HG03469 (cell line): ENCODE measurements at regions not wholly inside any gene's neighbourhood (a gene's known extent, or its start where the extent isn't known, plus 50 kb on each side); places are given as distances from the start of the nearest gene placed in this dataset.
"Not testable (repeated sequence)": the region's sequence is repeated elsewhere in the genome, so short reads cannot be mapped to it uniquely, and the experiment has no call there.

Experiments used
- ATAC-seq: cut with Tn5 transposase; IDR thresholded peaks from one replicate; pipeline ENCODE4 v1.9.1; 2021; ENCODE audit warnings: mild to moderate bottlenecking, moderate library complexity, moderate number of reproducible peaks; ENCODE audit not compliant: unreplicated experiment

DNA sequence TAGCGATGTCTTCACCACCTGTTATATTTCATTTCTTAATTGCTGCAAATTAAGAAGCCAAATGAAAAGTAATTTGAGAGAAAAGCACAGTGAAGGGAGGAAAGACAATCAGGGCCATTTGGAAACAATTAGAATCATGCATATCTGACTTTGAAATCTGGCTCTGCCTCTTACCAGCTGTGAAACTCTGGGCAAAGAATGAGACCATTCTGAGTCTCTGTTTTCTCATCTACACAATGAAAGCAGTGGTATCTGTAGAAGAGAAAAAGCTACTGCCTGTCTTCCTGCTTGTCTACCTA is 334.5 kb upstream of the CYRIA start:
- no peak for ATAC-seq

DNA sequence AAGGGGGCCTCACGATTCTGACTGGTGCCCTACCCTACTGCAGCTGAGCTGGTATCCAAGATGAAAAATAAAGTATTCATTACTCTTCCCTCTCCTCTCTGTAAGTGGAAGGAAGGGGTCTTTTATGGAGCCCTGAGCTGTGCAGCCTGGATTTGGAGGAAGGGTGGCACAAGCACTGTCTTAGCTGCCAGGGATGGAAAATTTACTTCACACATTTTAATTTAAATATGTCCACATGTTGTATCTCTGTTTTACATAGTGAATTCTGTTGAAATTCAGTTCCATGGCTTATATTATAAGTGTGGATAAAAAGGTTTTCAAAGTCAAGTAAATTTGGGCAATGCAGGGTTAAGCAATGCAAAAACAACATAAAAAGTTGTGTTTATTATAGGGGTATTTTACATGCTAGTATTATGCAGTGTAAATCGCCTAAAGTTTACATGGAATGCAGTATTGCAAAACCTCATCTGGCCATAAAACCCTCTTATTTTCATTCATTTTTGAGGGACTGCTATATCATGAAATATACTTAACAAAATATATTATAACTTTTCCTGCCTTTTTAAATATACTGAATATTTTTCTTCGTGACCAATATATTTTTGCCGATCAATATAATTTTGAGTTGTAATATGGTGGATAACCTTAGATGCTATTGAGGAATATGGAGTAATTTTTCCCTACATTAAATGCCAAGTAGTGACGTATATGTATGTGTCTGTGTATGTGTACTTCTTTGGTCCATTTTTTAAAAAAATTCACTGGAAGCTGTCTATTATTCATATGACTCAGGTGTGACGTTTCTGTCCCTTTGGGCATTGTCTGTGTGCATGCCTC is 333.9 kb upstream of the CYRIA start:
- no peak for ATAC-seq

DNA sequence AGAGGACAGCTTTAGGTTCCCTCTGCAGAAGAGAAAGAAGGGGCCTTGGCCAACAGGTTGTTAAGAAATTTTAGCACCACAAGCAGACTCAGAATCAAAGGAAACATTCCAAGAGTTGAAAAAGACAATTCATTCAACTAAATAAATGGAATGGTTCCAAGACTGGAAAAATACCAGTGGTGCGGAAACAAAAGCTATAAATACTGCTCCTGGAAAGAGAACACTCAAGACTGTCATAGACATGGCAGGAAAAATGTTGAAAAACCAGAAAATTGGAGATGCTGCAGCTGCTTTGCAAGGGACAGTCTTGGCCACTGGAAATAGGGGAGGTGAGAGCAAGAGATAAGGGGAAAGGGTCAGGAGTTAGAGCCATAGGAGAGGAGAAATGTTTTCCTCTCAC is 312.7 kb upstream of the CYRIA start:
- no peak for ATAC-seq

DNA sequence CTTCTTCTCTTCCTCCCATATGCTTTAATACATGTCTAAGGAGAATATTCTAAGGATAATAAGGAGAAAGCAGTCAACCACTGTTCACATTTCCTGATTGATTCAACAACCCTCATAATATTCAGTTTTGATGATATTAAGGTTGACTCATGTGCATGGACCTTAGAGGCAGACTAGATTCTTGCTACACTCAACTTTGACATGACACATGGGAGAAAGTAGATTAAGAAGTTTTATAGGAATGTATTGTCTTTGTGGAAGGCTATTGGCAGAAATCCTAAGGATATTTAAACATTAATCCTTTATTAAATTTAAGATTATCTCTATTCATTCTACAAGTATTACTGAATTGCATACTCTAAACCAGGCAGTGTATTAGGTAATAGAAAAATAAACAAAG is 309.1 kb upstream of the CYRIA start:
- ATAC-seq: no peak

DNA sequence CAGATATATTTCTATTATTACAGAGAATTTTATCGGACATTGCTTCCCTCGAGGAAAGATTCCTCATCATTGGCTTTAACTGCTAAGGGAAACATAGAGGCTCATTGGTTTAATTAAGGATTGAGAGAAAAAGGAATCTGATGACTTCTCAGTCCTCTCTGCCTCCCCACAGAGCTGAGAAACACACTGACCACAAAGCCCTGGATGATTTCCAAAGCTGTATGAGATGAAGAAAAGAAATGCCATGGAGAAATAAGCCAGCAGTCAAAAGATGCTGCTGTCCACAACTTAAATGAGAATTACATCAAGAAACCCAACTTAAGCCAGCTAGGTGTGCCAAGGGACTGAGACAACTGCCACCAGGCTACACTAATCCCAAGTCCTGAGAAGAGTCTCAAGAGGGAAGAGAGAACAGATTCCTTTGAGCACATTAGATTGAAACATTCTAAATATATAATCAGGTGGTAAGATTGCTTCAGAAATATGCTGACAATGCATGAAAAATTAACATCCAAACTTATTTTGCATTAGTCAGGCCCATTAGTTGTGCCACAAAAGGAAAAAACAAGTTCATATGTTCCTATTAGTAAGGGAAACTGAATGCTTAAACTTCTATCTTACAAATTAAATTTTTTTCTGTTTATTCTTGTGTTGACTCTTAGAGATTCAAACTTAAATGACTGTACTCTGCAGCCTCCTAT is 308.1 kb upstream of the CYRIA start:
- ATAC-seq: no peak

DNA sequence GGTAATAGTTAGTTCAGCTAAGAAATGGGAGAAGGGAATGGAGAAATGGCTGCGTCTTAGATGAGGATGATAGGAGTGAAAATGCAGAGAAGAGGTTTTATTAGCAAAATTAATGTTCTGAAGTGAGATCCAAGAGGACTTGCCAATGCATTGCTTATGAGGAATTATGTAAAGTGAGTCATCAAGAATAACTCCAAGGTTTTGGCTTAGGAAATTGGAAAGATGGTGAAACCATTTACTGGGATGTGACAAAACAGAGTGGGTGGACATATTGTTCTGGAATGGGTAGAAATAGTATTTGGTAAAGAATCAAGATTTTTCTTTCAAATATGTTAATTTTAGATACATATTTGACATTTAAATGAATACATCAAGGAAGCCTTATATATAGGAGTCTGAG is 306.6 kb upstream of the CYRIA start:
- ATAC-seq: no peak

DNA sequence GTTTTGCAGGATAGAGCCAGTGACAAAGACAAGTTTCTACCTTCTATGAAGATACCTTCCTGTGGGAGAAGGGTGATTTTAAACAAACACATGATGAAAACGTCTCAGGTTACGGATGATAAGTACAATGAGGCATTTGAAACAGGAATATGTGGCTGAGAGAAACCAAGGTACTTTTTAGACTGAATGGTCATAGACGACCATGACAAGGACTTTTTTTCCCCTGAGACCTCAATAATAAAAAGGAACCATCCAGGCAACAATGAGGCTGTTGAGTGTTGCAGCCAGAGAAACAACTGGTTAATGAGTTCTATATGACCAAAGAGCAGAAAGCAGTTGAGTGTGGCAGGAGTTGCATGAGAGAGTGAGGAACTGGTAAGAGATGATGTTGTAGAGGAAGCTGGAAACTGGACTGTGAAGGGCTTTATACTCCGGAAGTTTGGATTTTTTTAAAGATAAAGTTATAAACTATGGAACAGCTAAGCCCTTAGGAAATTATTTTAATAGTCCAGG is 306.1 kb upstream of the CYRIA start:
- no peak for ATAC-seq

DNA sequence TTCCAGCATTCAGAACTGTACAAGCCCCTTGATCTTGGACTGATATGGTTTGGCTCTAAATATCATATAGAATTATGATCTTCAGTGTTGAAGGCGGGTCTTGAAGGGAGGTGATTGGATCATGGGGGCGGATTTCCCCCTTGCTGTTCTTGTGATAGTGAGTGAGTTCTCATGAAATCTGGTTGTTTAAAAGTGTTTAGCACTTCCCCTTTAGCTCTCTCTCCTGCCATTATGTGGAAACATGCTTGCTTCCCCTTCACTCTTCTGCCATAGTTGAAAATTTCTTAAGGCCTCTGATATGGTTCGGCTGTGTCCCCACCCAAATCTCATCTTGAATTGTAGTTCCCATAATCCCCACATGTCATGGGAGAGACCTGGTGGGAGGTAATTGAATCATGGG is 305.3 kb upstream of the CYRIA start:
- ATAC-seq: not testable (repeated sequence)

DNA sequence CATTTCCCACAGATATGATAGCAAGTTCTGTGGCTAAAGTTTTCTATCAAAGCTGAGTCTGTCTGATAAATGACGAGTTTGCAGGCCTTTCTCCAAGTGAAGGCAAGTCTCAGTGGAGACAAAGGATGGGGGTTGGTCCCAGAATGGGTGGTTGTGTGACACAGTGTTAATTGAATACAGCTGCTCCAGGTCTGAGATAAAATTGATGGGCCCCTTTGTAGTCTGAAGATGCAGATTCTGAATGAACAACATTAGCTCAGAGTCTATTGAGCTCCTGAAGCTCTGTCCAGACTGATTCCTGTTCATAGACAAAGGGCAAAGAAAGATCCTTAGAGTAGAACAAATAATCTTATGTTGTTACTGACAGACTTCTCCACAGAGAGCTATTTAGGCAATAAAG is 296.9 kb upstream of the CYRIA start:
- ATAC-seq: no peak

DNA sequence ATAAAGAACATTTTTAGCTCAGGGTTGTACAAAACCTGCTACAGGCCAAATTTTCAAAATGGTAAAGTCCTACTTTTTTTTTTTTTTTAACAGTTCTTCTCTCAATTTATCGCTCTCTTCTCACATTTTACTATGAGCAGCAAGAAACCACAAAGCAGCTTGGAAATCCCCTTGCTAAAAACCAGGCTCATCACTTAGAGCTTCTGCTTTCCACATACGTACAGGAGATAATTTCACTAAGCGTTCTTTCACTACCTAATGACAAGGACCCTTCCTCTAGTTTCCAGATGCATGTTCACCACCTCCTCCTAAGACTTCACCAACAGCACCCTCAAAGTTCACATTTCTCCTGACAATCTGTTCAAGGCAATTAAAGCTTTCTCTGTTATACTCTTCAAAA is 294.9 kb upstream of the CYRIA start:
- ATAC-seq: peak; percentile 65

DNA sequence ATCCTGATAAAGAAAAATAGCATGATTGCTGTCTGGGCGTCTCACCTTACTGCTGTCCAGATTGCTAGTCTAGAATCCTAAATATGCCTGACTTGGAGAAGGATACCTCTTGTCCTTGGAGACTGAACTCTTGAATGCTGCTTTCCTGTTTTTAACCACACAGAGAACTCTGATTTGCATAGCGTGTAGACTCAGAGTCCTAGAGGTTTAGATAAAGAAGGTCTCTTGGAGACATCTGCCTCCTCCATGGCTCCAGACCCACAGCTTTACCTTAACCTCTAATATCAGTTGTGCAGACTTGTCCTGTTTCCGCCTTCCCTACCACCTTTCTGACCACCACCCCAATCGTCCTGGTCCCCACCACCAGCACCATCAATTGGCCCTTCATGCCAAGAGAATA is 292.6 kb upstream of the CYRIA start:
- ATAC-seq: no peak

DNA sequence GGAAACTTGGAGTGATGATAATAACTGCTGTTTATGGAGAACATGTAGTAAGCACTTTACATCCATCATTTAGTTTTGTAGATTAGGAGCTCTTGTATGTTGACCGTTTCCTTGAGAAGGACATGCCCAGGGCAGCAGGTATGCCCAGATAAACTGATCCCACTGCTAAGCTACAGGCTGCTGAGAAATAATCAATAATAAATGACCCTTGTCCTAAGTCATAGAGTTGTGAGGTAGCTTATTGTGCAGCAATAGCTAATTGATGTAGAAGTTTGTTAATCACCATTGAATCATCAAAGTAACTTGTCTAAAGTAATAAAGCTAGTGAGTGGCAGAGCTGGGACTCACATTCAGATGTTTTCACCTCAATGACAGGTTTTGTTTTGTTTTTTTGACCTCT is 287.2 kb upstream of the CYRIA start:
- ATAC-seq: no peak

DNA sequence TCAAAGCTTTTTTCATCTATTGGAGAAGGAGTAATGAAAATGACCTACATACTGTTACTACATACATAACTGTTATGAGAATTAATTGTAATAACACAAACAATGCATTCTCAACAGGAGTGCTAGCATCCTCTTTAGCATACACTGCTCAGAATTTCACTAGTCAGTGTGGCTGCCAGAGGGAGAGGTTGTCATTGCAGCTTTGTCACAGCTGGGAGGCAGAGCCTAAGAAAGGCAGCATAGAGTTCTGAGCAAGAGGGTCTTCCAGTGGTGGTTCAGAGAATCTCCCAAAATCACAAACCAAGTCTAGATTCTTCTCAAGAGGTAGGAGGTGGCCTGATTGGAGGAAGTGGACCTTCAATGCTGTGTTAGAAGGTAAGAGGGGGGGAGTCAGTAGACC is 286.7 kb upstream of the CYRIA start:
- no peak for ATAC-seq

DNA sequence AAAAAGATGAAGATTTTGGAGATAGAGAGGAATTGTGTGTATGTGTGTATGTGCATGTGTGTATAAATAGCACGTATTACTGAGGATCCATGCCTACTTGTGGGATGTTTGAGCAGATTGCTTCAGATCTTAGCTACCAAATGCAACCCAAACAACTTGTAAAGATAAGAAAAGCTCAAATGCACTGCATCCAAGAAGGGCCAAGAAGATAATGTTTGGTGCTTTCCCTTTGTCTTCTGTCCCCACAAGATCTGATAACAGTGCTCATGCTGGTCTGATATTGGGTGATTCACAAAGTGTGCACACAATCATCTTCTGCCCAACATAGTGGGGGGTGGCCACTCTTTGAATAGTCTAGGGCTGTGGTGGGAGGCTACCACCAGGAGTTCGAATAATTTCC is 284.8 kb upstream of the CYRIA start:
- no peak for ATAC-seq

DNA sequence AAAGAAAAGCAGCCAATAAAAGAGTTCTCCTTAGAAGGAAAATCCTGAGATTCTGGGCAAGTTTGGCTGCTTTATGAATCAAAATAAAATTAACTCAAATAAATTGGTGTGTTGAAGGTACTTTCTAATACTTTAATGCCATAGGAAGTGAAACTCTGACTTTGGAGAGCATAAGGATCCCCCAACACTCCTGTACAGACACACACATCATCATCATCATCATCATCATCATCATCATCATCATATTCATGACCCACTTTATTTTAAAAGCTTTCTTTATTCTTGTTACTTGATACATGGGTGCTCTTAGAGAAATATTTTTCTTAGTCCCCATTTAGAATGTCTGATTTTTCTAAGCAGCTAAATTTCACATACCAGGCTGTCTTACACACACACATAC is 283.1 kb upstream of the CYRIA start:
- no peak for ATAC-seq

DNA sequence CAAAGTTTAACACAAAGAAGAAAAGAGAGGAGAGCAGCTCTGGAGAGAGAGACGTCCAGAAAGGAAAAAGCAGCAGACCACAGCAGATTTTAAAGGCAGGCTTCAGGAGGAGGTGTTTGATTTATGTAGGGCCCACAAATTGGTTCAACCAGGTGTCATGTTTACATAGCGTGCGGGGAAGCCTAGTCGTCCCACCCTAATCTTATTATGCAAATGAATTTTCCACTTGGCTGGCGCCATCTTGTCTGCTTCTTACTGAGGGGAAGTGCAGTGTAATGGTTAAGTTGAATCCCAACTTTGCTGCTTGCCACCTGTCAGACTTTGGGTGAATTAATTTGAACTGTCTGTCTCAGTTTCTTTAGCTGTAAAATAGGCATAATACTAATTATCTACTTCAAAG is 282.4 kb upstream of the CYRIA start:
- peak; percentile 54 for ATAC-seq

DNA sequence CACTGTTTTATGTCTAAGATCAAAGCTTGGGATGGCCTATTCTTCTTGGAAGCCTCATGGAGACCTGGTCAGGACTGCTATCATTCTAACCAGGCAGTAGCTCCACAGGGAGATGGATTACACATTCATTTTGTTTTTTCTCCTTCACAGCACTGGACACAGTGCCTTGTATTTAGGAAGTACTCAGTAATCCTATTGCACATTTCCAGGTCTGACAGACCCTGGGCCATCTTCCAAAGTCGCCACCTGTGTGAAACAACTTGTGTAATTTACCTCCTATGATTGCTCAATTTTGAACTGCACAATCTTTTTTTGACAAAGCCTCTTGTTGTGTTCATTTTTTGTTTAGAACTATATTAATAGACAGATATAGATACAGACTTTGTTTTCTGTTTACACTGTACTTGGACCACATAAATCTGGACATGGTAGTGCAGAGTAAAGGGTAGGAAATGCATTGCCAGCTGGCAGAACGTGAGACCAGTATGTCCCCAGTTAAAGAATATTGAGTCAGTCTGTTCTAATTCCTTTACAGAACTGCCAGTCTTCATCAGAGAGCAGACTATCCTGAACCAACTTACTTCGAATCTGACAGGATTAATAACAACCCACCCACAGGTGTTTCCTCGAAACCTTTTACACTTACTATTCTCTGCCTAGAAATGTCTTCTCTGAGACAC is 277.8 kb upstream of the CYRIA start:
- no peak for ATAC-seq

DNA sequence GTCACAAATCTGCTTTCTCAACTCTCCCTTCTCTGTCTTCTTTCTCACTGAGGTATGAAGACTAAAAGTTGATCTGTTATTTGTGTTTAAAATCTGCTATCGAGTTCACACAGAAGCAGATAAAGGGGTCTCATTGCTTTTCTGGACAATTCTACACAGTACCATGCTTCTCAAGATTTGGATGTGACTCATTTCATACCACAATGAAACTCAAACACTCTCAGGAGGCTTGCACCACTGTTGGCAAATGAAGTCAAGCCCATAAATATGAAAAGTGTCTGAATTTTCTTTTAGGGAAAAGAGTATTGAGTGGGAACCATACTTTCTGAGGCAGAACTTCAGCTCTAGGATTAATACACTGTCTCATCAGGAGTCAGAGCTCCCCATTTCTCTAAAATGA is 274.6 kb upstream of the CYRIA start:
- ATAC-seq: no peak

DNA sequence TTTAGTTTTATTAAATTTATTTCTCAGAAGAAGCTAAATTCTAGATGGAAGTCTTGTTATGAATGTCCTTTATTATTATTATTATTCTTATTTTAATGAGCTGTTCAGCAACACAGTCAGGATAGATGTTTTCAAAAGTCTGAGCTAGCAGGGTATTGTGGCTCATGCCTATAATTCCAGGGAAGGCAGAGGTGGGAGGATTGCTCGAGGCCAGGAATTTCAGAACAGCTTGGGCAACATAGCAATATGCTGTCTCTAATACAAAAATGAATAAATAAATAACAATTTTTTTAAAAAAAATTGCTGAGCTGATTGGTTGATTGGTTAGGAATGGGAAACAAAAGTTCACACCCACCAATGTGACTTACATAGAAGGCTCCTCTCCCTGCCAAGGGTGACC is 274.1 kb upstream of the CYRIA start:
- ATAC-seq: no peak

DNA sequence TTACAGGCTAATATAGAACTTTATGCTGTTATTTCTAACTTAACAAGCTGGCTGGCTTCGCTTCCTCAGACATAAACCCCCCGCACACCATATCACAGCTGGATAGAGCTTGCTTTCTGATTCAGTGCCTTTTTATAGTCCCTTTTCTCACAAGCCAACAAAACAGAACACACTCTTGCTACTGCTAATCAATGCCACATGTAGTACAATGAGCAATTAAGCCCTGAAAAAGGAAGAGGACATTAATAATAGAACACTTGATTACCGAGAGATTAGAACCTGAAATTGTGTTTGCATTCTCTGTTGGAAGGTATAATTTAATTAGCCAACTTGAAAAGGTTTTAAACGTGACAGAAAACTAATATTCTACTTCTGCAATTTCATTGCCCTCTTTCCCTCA is 267.7 kb upstream of the CYRIA start:
- ATAC-seq: no peak

DNA sequence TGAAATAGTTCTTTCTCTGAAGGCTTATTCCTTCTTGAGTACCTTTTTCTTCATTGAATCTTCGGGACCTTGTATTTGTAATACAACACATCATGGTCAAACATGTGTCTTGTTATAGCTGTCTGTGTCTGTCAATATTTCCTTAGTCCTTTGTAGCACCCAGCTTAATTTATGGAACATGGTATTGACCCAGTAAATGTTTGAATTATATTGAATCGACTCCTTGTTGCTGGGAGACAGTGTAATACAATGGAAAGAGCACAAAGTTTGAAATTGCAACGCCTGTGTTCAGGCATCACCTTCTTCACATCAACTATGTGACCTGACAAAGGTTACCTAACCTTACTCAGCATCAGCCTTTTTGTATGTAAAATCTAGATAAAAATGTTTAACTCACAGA is 267.2 kb upstream of the CYRIA start:
- ATAC-seq: no peak

DNA sequence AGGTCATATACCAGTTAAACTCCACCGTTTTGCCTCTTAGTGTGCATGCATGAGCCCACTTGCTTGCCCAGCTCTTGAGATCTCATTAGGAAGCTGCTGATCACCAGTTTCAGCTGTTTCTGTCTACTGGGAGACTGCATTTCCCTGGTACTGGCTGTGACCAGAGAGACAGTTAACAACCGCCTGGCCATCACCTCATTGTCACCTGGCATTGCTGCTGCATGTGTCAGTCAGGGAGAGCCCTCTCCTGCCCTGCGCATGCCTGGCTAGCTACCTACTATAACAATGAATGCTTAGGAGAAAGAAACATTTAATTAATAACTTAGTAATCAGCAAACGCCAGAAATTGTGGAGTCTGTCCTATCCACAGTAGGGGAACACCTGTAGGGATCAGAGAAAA is 265.8 kb upstream of the CYRIA start:
- ATAC-seq: no peak
